AG04450 (cell line): ENCODE measurements at regions not wholly inside any gene's neighbourhood (a gene's known extent, or its start where the extent isn't known, plus 50 kb on each side); places are given as distances from the start of the nearest gene placed in this dataset.
"Not testable (repeated sequence)": the region's sequence is repeated elsewhere in the genome, so short reads cannot be mapped to it uniquely, and the experiment has no call there.

Source experiments
- CTCF ChIA-PET: fragments of 300-600, 350-600 bp; formaldehyde crosslinking; extraction: SDS; loops from one replicate; lab custom pipeline; 2022; ENCODE audit warnings: antibody characterized with exemption, inconsistent platforms; lab: Charles Lee
- POLR2A ChIA-PET: fragments of 350-600 bp; formaldehyde crosslinking; extraction: SDS; loops from one replicate; lab custom pipeline; 2021; ENCODE audit warnings: antibody characterized with exemption, inconsistent platforms; lab: Yijun Ruan, JAX
- DNase-seq: peaks from one replicate; pipeline ENCODE4 v3.0.0-alpha.2; 2011; ENCODE audit warnings: low read depth, low spot score
- H3K27ac ChIP-seq: one replicate; pipeline ENCODE4 v1.5.1; 2012; ENCODE audit warnings: low read depth, low read length, control low read depth
- H3K27me3 ChIP-seq: one replicate; pipeline ENCODE4 v1.6.0; 2012; ENCODE audit warnings: low read length; ENCODE audit not compliant: control insufficient read depth, insufficient read depth
- H3K4me3 ChIP-seq: 2 replicates; pipeline ENCODE4 v1.5.1; 2011; ENCODE audit warnings: mild to moderate bottlenecking, low read depth, low read length, control low read depth
- H3K9me3 ChIP-seq: 2 replicates; pipeline ENCODE4 v1.5.1; 2012; ENCODE audit warnings: low read length; ENCODE audit not compliant: control insufficient read depth, insufficient read depth
- CTCF ChIP-seq: IDR thresholded peaks from 2 replicates; pipeline ENCODE4 v1.5.1; 2011; ENCODE audit warnings: low read depth, low read length, control low read depth, inconsistent platforms

GRCh38 chr5:32949286-32949970 is 238.3 kb downstream of the NPR3 start:
- no peak for DNase-seq
- Histone ChIP-seq H3K27me3 (no peaks in the 10 kb centered on the region), H3K27ac (no peak overlapping the region), H3K9me3 (no peaks in the 10 kb centered on the region), H3K4me3 (no peak overlapping the region)
- CTCF ChIA-PET, result interaction anchor here (0.6 to 0.9 kb wide), 2 partner anchors 196 to 473 kb away, joined by 3 read pairs; no protein-coding TSS in a partner anchor
- no peak for TF ChIP-seq CTCF
- POLR2A ChIA-PET, result no interaction called here

- POLR2A ChIA-PET, result no interaction called here
- CTCF ChIA-PET, result interaction anchor here (0.6 to 1.3 kb wide), 3 partner anchors 34 to 358 kb away, joined by 3 read pairs; no protein-coding TSS in a partner anchor
These were observed 239.9 kb downstream of the NPR3 start for GRCh38 chr5:32951003-32951402.

GRCh38 chr5:32951878-32952277 is 240.8 kb downstream of the NPR3 start:
- H3K4me3 ChIP-seq, result no peak overlapping the region
- no peak for DNase-seq
- POLR2A ChIA-PET, result no interaction called here
- H3K27ac ChIP-seq, result no peak overlapping the region
- no peaks in the 10 kb centered on the region for H3K27me3 ChIP-seq
- H3K9me3 ChIP-seq, result no peaks in the 10 kb centered on the region
- CTCF ChIA-PET, result interaction anchor here (1.2 to 1.3 kb wide), 2 partner anchors 35 to 348 kb away, joined by 3 read pairs; no protein-coding TSS in a partner anchor
- TF ChIP-seq CTCF, result no peak

More at GRCh38 chr5:32951003-32951402, 239.9 kb downstream of the NPR3 start:
- TF ChIP-seq CTCF, result no peak
- Histone ChIP-seq H3K27me3 (no peaks in the 10 kb centered on the region), H3K9me3 (no peaks in the 10 kb centered on the region), H3K27ac (no peak overlapping the region), H3K4me3 (no peak overlapping the region)
- no peak for DNase-seq

GRCh38 chr5:32952421-32952820 is 241.3 kb downstream of the NPR3 start:
- H3K27ac ChIP-seq, H3K27me3 ChIP-seq, H3K9me3 ChIP-seq, POLR2A ChIA-PET, H3K4me3 ChIP-seq, DNase-seq, CTCF ChIA-PET: not testable (repeated sequence)

GRCh38 chr5:32953694-32954093 is 242.6 kb downstream of the NPR3 start:
- H3K9me3 ChIP-seq, result no peaks in the 10 kb centered on the region
- H3K27ac ChIP-seq, result no peak overlapping the region
- POLR2A ChIA-PET, result no interaction called here
- H3K4me3 ChIP-seq, result no peak overlapping the region
- DNase-seq, result no peak
- no peak for TF ChIP-seq CTCF
- no peaks in the 10 kb centered on the region for H3K27me3 ChIP-seq
- CTCF ChIA-PET, result no interaction called here
